ENCODE measurements at regions not wholly inside any gene's neighbourhood (a gene's known extent, or its start where the extent isn't known, plus 50 kb on each side); places are given as distances from the start of the nearest gene placed in this dataset.
A peak's percentile ranks its signal among the peaks of the same experiment; 100 is the strongest.

GRCh38 chr5:25128606-25129005, 483.8 kb upstream of the CDH10 start:
- Histone ChIP-seq H3K9me3 (ENCODE audit: insufficient read depth in 2 of 2, low read depth in 1 of 2, low read length in 1 of 2) (no peaks in the 10 kb centered on the region), H3K56ac (replicated peaks; ENCODE audit: insufficient read length, low read depth, low read length) (no peak overlapping the region), H3K4me1 (replicated peaks in 1 of 4; ENCODE audit: control insufficient read depth in 3 of 4, insufficient read depth in 4 of 4, low read length in 3 of 4) (no peaks in the 10 kb centered on the region), H3K23ac (ENCODE audit: insufficient read length) (no peak overlapping the region), H2BK20ac (ENCODE audit: low read length) (no peak overlapping the region), H2BK5ac (ENCODE audit: low read depth, low read length) (no peak overlapping the region), H2BK15ac (ENCODE audit: low read length) (no peak overlapping the region), H4K20me1 (replicated peaks in 1 of 2; ENCODE audit: control insufficient read depth in 1 of 2, insufficient read depth in 2 of 2, low read length in 2 of 2) (no peaks in the 10 kb centered on the region), H2AFZ (ENCODE audit: low read length) (no peak overlapping the region), H3K14ac (ENCODE audit: insufficient read length) (no peak overlapping the region), H3K9ac (replicated peaks in 1 of 4; ENCODE audit: extremely low read depth in 1 of 4, low read depth in 3 of 4, low read length in 3 of 4) (no peak overlapping the region), H2AK5ac (ENCODE audit: low read depth, low read length) (no peak overlapping the region), H2BK12ac (ENCODE audit: low read depth, low read length) (no peak overlapping the region), H3K79me2 (ENCODE audit: control insufficient read depth in 1 of 2, insufficient read depth in 2 of 2, low read length in 2 of 2) (no peaks in the 10 kb centered on the region), H2BK120ac (replicated peaks; ENCODE audit: low read depth, low read length) (no peak overlapping the region), H3K18ac (ENCODE audit: extremely low read depth, low read length) (no peak overlapping the region), H3K27me3 (replicated peaks in 1 of 4; ENCODE audit: control insufficient read depth in 3 of 4, extremely low read depth in 1 of 4, insufficient read depth in 3 of 4, low read length in 3 of 4) (no peaks in the 10 kb centered on the region), H3K27ac (ENCODE audit: low read depth, low read length) (no peak overlapping the region), H3K36me3 (ENCODE audit: control insufficient read depth in 2 of 4, insufficient read depth in 4 of 4, low read length in 3 of 4) (no peaks in the 10 kb centered on the region), H3K79me1 (ENCODE audit: low read depth, low read length) (no peaks in the 10 kb centered on the region), H3K23me2 (ENCODE audit: low read depth, low read length) (no peaks in the 10 kb centered on the region), H4K91ac (replicated peaks; ENCODE audit: insufficient read length, low read length) (no peak overlapping the region), H3K4ac (replicated peaks; ENCODE audit: insufficient read length, low read depth, low read length) (no peak overlapping the region), H3K4me3 (ENCODE audit: extremely low read depth in 1 of 4, insufficient read depth in 2 of 4, low read depth in 3 of 4, low read length in 4 of 4) (no peak overlapping the region), H4K5ac (ENCODE audit: insufficient read length, low read depth, low read length) (no peak overlapping the region), H3K4me2 (ENCODE audit: insufficient read depth in 1 of 2, low read depth in 2 of 2, low read length in 2 of 2) (no peak overlapping the region), H4K8ac (ENCODE audit: extremely low read depth, insufficient read depth, low read length) (no peak overlapping the region)
- FAIRE-seq (no peak), DNase-seq (ENCODE audit: low read depth in 1 of 2, low spot score in 2 of 2) (no peak)
- TF ChIP-seq CBX5 (IDR thresholded peaks at IDR 0.05; ENCODE audit: low read depth, low read length) (no peak), YY1 (IDR thresholded peaks at IDR 0.05; ENCODE audit: low read depth, low read length) (no peak), RAD21 (IDR thresholded peaks at IDR 0.05 in 1 of 2, conservative IDR thresholded peaks at IDR 0.05 in 1 of 2; ENCODE audit: low read depth in 2 of 2, low read length in 2 of 2) (peak; percentile 25 to 30; a peak in 2 of 4 replicates)
- TF ChIP-seq, protein P1, sequence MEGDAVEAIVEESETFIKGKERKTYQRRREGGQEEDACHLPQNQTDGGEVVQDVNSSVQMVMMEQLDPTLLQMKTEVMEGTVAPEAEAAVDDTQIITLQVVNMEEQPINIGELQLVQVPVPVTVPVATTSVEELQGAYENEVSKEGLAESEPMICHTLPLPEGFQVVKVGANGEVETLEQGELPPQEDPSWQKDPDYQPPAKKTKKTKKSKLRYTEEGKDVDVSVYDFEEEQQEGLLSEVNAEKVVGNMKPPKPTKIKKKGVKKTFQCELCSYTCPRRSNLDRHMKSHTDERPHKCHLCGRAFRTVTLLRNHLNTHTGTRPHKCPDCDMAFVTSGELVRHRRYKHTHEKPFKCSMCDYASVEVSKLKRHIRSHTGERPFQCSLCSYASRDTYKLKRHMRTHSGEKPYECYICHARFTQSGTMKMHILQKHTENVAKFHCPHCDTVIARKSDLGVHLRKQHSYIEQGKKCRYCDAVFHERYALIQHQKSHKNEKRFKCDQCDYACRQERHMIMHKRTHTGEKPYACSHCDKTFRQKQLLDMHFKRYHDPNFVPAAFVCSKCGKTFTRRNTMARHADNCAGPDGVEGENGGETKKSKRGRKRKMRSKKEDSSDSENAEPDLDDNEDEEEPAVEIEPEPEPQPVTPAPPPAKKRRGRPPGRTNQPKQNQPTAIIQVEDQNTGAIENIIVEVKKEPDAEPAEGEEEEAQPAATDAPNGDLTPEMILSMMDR (IDR thresholded peaks at IDR 0.05; ENCODE audit: control extremely low read depth in 1 of 3, insufficient read depth in 1 of 3, low read depth in 1 of 3, low read length in 3 of 3): peak; percentile 1 to 29 (median 11); a peak in 3 of 4 replicates
- ChIA-PET POLR2A (ENCODE audit: partially characterized antibody) (no interaction called here), CTCF (ENCODE audit: partially characterized antibody) (interaction anchor here (0.7 to 1.7 kb wide), 3 partner anchors 9 to 26 kb away, joined by 3 to 4 read pairs (median 3); no protein-coding TSS in a partner anchor)
- WGBS, 2 experiments (ENCODE audit: extremely low coverage in 1 of 2, insufficient coverage in 1 of 2, insufficient read length in 1 of 2, insufficient replicate concordance in 2 of 2, low coverage in 1 of 2, low lambda C conversion rate in 2 of 2, missing lambda C conversion rate in 1 of 2): 84% methylated on average over 4 of the region's 4 CpGs; no CpG with 5 or more reads in 1 of the 2 experiments

Measured in H1 (cell line).